ENCODE measurements at regions not wholly inside any gene's neighbourhood (a gene's known extent, or its start where the extent isn't known, plus 50 kb on each side); places are given as distances from the start of the nearest gene placed in this dataset.

DNA sequence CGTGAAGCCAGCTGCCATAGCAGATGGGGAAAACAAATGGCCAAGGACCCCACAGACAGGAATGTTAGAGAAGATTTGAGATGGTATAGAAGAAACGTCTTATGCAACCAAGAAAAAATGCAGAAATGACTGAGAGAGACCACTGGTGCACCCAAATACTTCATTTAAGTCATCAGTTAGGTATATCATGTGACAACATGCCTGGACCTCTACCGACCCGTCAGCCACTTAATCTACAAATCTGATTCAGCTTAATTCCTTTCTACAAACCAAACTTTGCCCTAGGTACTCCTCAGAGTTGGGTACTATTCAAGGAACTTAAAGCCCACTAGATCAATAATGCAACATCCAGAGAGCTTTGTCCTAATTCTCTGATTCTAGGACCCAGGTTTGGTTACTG is 126.0 kb upstream of the UBE2E2 start:
- ATAC-seq (no peak), DNase-seq (no peak)
- Histone ChIP-seq H3K9me3 (ENCODE audit: control insufficient read depth in 2 of 3, low read length in 3 of 3) (no peaks in the 10 kb centered on the region), H3K27me3 (ENCODE audit: control insufficient read depth in 2 of 2, insufficient read depth in 2 of 2, low read length in 2 of 2) (no peaks in the 10 kb centered on the region), H3K36me3 (ENCODE audit: control insufficient read depth in 2 of 3, insufficient read depth in 3 of 3, low read length in 3 of 3) (no peaks in the 10 kb centered on the region), H3K27ac (ENCODE audit: low read depth, low read length) (no peak overlapping the region), H3K4me3 (ENCODE audit: low read length) (no peak overlapping the region), H3K4me1 (ENCODE audit: control insufficient read depth in 2 of 2, insufficient read depth in 2 of 2, low read length in 2 of 2) (no peaks in the 10 kb centered on the region)
- no peaks in the 10 kb centered on the region for H3K36me3 Mint-ChIP-seq
- H3K9me3 Mint-ChIP-seq, result peaks cover 0 to 2% (median 0%) of the 10 kb centered on the region in 11 donors
- intact Hi-C loops (cut with micrococcal nuclease), result no loop called here
- H3K27me3 Mint-ChIP-seq, result no peaks in the 10 kb centered on the region
- H3K27ac Mint-ChIP-seq, result no peak overlapping the region
- POLR2A ChIA-PET, result no interaction called here
- CTCF ChIA-PET, result no interaction called here
- H3K4me3 Mint-ChIP-seq, result no peak overlapping the region
- H3K4me1 Mint-ChIP-seq, result peaks cover 0 to 14% (median 10%) of the 10 kb centered on the region in 7 donors

DNA sequence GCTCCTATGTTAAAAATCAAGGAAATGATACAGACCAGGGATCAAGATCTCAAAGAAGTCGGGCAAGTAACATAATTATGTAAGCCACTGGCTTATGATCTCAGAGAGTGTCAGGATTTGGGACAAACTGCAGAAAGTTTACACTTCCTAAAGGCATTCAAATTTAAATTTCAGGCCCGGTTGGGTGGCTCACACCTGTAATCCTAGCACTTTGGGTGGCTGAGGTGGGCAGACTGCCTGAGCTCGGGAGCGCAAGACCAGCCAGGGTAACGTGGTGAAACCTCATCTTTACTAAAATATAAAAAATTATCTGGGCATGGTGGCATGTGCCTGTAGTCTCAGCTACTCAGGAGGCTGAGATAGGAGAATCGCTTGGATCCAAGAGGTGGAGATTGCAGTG is 124.4 kb upstream of the UBE2E2 start:
- H3K27ac ChIP-seq (ENCODE audit: low read depth, low read length), result no peak overlapping the region
- ChIA-PET CTCF (no interaction called here), POLR2A (no interaction called here)
- H3K9me3 ChIP-seq (ENCODE audit: control insufficient read depth in 2 of 3, low read length in 3 of 3), result no peaks in the 10 kb centered on the region
- H3K4me3 Mint-ChIP-seq, result no peak overlapping the region
- no peaks in the 10 kb centered on the region for H3K27me3 ChIP-seq (ENCODE audit: control insufficient read depth in 2 of 2, insufficient read depth in 2 of 2, low read length in 2 of 2)
- H3K36me3 Mint-ChIP-seq, result no peaks in the 10 kb centered on the region
- H3K4me1 ChIP-seq (ENCODE audit: control insufficient read depth in 2 of 2, insufficient read depth in 2 of 2, low read length in 2 of 2), result no peaks in the 10 kb centered on the region
- no peak for ATAC-seq
- intact Hi-C loops (cut with micrococcal nuclease), result no loop called here
- no peak for DNase-seq
- peaks cover 0 to 14% (median 10%) of the 10 kb centered on the region in 7 donors for H3K4me1 Mint-ChIP-seq
- H3K27ac Mint-ChIP-seq, result no peak overlapping the region
- peaks cover 0 to 2% (median 0%) of the 10 kb centered on the region in 11 donors for H3K9me3 Mint-ChIP-seq
- no peak overlapping the region for H3K4me3 ChIP-seq (ENCODE audit: low read length)
- no peaks in the 10 kb centered on the region for H3K36me3 ChIP-seq (ENCODE audit: control insufficient read depth in 2 of 3, insufficient read depth in 3 of 3, low read length in 3 of 3)
- H3K27me3 Mint-ChIP-seq, result no peaks in the 10 kb centered on the region

DNA sequence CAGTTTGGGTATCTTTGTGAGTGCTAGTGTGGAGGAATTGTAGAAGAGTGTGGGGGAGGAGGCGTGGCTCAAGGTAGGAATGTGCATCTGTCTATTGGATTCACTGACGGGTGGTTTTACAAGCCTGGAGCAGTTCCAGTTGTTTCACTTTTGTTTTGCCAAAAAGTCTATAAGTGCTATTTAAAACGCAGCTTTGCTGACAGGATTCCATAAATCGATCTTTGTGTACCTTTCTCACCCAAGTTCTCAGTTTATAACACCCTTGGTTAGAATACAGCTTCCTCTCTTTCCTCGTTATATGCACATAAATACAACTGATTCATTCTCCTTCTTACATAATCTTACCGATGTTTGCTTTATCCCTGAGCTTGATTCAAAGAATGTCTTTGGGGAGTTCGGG is 123.2 kb upstream of the UBE2E2 start:
- no peak overlapping the region for H3K27ac ChIP-seq (ENCODE audit: low read depth, low read length)
- H3K4me3 ChIP-seq (ENCODE audit: low read length), result no peak overlapping the region
- ATAC-seq (no peak), DNase-seq (no peak)
- no peaks in the 10 kb centered on the region for H3K36me3 ChIP-seq (ENCODE audit: control insufficient read depth in 2 of 3, insufficient read depth in 3 of 3, low read length in 3 of 3)
- no peaks in the 10 kb centered on the region for H3K27me3 ChIP-seq (ENCODE audit: control insufficient read depth in 2 of 2, insufficient read depth in 2 of 2, low read length in 2 of 2)
- Mint-ChIP-seq H3K36me3 (no peaks in the 10 kb centered on the region), H3K9me3 (peaks cover 0 to 2% (median 0%) of the 10 kb centered on the region in 11 donors), H3K4me1 (peaks cover 0 to 14% (median 10%) of the 10 kb centered on the region in 7 donors), H3K27me3 (no peaks in the 10 kb centered on the region), H3K27ac (peak overlapping the region in 2 of 9 donors; percentile 10 to 11), H3K4me3 (peak overlapping the region in 9 of 10 donors; percentile 17 to 65 (median 26))
- intact Hi-C loops (cut with micrococcal nuclease), result no loop called here
- CTCF ChIA-PET, result no interaction called here
- H3K4me1 ChIP-seq (ENCODE audit: control insufficient read depth in 2 of 2, insufficient read depth in 2 of 2, low read length in 2 of 2), result no peaks in the 10 kb centered on the region
- POLR2A ChIA-PET, result no interaction called here
- H3K9me3 ChIP-seq (ENCODE audit: control insufficient read depth in 2 of 3, low read length in 3 of 3), result no peaks in the 10 kb centered on the region

DNA sequence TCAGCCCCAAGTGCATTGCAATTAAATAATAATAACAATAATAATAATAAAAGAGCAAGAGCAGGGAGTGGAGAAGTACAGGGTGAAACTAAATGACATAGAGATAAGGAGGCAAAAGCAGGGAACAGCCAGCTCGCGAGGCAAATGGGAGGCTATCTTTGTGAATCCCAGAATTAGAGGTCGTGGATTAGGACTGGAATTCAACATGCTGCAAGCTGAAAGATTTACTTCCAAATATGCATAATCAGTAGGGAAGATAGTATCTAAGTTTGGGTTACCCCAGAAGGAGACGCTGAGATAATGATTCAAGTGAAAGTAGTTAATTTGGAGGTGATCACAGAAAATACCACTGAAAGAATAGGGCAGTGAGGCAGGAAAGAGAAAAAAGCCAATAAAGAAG is 119.4 kb upstream of the UBE2E2 start:
- intact Hi-C loops (cut with micrococcal nuclease), result no loop called here
- ChIA-PET CTCF (no interaction called here), POLR2A (no interaction called here)
- DNase-seq (no peak), ATAC-seq (no peak)
- Histone ChIP-seq H3K4me3 (ENCODE audit: low read length) (no peak overlapping the region), H3K36me3 (ENCODE audit: control insufficient read depth in 2 of 3, insufficient read depth in 3 of 3, low read length in 3 of 3) (no peaks in the 10 kb centered on the region), H3K9me3 (ENCODE audit: control insufficient read depth in 2 of 3, low read length in 3 of 3) (no peaks in the 10 kb centered on the region), H3K27ac (ENCODE audit: low read depth, low read length) (no peak overlapping the region), H3K27me3 (ENCODE audit: control insufficient read depth in 2 of 2, insufficient read depth in 2 of 2, low read length in 2 of 2) (no peaks in the 10 kb centered on the region), H3K4me1 (ENCODE audit: control insufficient read depth in 2 of 2, insufficient read depth in 2 of 2, low read length in 2 of 2) (no peaks in the 10 kb centered on the region)
- H3K9me3 Mint-ChIP-seq, result peaks cover 0 to 3% (median 0%) of the 10 kb centered on the region in 11 donors
- no peaks in the 10 kb centered on the region for H3K36me3 Mint-ChIP-seq
- H3K27ac Mint-ChIP-seq, result no peak overlapping the region
- H3K27me3 Mint-ChIP-seq, result no peaks in the 10 kb centered on the region
- peaks cover 0 to 14% (median 10%) of the 10 kb centered on the region in 7 donors for H3K4me1 Mint-ChIP-seq
- H3K4me3 Mint-ChIP-seq, result no peak overlapping the region

DNA sequence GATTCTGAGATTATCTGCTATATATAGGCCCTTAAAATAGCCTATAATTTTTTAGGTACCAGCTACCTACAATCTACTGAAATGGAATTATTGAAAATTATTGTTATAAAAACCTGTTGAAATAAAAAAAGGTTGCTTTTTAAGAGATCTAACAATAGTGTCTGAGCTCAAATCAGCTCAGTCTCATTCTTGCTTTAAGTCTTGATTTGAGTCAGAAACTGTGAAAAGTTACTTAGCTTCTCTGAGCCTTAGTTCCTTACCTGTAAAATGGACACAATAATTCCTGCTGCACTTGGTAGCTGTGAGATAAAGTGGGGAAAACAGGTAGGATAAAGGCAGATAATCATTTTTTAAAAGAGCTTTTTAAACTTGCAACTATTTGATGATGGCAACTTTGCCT is 118.8 kb upstream of the UBE2E2 start:
- Histone ChIP-seq H3K36me3 (ENCODE audit: control insufficient read depth in 2 of 3, insufficient read depth in 3 of 3, low read length in 3 of 3) (no peaks in the 10 kb centered on the region), H3K9me3 (ENCODE audit: control insufficient read depth in 2 of 3, low read length in 3 of 3) (no peaks in the 10 kb centered on the region), H3K27ac (ENCODE audit: low read depth, low read length) (no peak overlapping the region), H3K27me3 (ENCODE audit: control insufficient read depth in 2 of 2, insufficient read depth in 2 of 2, low read length in 2 of 2) (no peaks in the 10 kb centered on the region), H3K4me1 (ENCODE audit: control insufficient read depth in 2 of 2, insufficient read depth in 2 of 2, low read length in 2 of 2) (no peaks in the 10 kb centered on the region), H3K4me3 (ENCODE audit: low read length) (no peak overlapping the region)
- H3K4me1 Mint-ChIP-seq, result peaks cover 0 to 13% (median 10%) of the 10 kb centered on the region in 7 donors
- H3K9me3 Mint-ChIP-seq, result peaks cover 0 to 6% (median 0%) of the 10 kb centered on the region in 11 donors
- H3K4me3 Mint-ChIP-seq, result no peak overlapping the region
- ATAC-seq (no peak), DNase-seq (no peak)
- H3K27me3 Mint-ChIP-seq, result no peaks in the 10 kb centered on the region
- no peaks in the 10 kb centered on the region for H3K36me3 Mint-ChIP-seq
- intact Hi-C loops (cut with micrococcal nuclease), result no loop called here
- ChIA-PET CTCF (no interaction called here), POLR2A (no interaction called here)
- no peak overlapping the region for H3K27ac Mint-ChIP-seq

DNA sequence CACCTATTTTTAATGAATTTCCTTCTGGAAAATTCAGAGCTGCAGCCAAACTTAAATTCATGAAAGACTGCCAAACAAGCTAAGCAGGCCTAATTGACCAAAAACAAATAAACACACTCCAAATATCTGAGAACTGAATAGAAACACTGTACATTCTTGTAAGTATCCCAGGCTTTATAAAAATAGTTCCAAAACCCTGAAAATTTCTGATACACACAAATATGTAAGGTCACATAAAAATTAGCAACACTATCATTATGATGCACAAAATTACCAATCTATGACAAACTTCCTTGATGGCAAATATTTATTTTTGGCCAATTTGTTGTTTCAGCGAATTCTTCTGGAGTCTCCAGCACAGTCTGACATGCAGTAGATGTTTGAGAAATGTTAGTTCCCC is 117.9 kb upstream of the UBE2E2 start:
- no peaks in the 10 kb centered on the region for H3K36me3 Mint-ChIP-seq

DNA sequence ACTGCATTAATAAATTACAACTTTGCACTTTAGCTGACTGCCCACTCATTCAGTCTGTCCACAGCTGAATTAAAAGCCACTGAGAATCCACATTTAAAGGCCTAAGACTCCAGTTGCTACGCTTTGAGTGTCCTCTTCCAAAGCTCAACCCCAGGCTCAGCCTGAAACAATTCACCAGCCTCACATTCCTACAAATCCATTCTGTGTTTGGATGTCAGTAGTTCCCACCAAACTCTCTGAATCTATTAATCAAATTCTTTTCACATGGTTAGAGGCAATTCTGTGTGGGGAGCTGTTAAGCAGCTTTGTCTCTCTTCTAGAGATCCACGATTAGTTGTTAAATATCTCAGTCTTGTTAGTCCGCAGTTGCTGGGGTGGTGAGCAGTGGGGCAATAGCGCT is 116.8 kb upstream of the UBE2E2 start:
- POLR2A ChIA-PET, result no interaction called here
- no peak for DNase-seq

More for the DNA sequence above, 117.9 kb upstream of the UBE2E2 start:
- Mint-ChIP-seq H3K27me3 (no peaks in the 10 kb centered on the region), H3K4me1 (peaks cover 0 to 4% (median 2%) of the 10 kb centered on the region in 7 donors), H3K9me3 (peaks cover 0 to 7% (median 0%) of the 10 kb centered on the region in 11 donors), H3K27ac (no peak overlapping the region), H3K4me3 (no peak overlapping the region)
- no peaks in the 10 kb centered on the region for H3K27me3 ChIP-seq (ENCODE audit: control insufficient read depth in 2 of 2, insufficient read depth in 2 of 2, low read length in 2 of 2)
- H3K9me3 ChIP-seq (ENCODE audit: control insufficient read depth in 2 of 3, low read length in 3 of 3), result no peaks in the 10 kb centered on the region
- H3K4me1 ChIP-seq (ENCODE audit: control insufficient read depth in 2 of 2, insufficient read depth in 2 of 2, low read length in 2 of 2), result no peaks in the 10 kb centered on the region
- DNase-seq (no peak), ATAC-seq (no peak)
- H3K4me3 ChIP-seq (ENCODE audit: low read length), result no peak overlapping the region
- no peak overlapping the region for H3K27ac ChIP-seq (ENCODE audit: low read depth, low read length)
- POLR2A ChIA-PET, result no interaction called here
- H3K36me3 ChIP-seq (ENCODE audit: control insufficient read depth in 2 of 3, insufficient read depth in 3 of 3, low read length in 3 of 3), result no peaks in the 10 kb centered on the region
- intact Hi-C loops (cut with micrococcal nuclease), result no loop called here
- CTCF ChIA-PET, result no interaction called here

More for the DNA sequence above, 116.8 kb upstream of the UBE2E2 start:
- no peak overlapping the region for H3K27ac Mint-ChIP-seq
- no peak overlapping the region for H3K4me3 Mint-ChIP-seq
- H3K9me3 Mint-ChIP-seq, result peaks cover 0 to 7% (median 0%) of the 10 kb centered on the region in 11 donors
- intact Hi-C loops (cut with micrococcal nuclease), result no loop called here
- Histone ChIP-seq H3K4me1 (ENCODE audit: control insufficient read depth in 2 of 2, insufficient read depth in 2 of 2, low read length in 2 of 2) (no peaks in the 10 kb centered on the region), H3K27me3 (ENCODE audit: control insufficient read depth in 2 of 2, insufficient read depth in 2 of 2, low read length in 2 of 2) (no peaks in the 10 kb centered on the region), H3K9me3 (ENCODE audit: control insufficient read depth in 2 of 3, low read length in 3 of 3) (no peaks in the 10 kb centered on the region), H3K4me3 (ENCODE audit: low read length) (no peak overlapping the region), H3K36me3 (ENCODE audit: control insufficient read depth in 2 of 3, insufficient read depth in 3 of 3, low read length in 3 of 3) (no peaks in the 10 kb centered on the region), H3K27ac (ENCODE audit: low read depth, low read length) (no peak overlapping the region)
- ATAC-seq, result no peak
- H3K27me3 Mint-ChIP-seq, result no peaks in the 10 kb centered on the region
- CTCF ChIA-PET, result no interaction called here
- H3K4me1 Mint-ChIP-seq, result peaks cover 0 to 2% (median 0%) of the 10 kb centered on the region in 7 donors
- H3K36me3 Mint-ChIP-seq, result no peaks in the 10 kb centered on the region

Data from naive thymus-derived CD4-positive, alpha-beta T cell (primary cell).